Natural killer cell (primary cell): ENCODE measurements at regions not wholly inside any gene's neighbourhood (a gene's known extent, or its start where the extent isn't known, plus 50 kb on each side); places are given as distances from the start of the nearest gene placed in this dataset.

Experiments
- ATAC-seq, 3 donors: fragments of 150-1000 bp in 2 of 3; fragments of 200-7000 bp in 1 of 3; cut with Tn5 transposase; 1 replicate in 1 of 3; 2 replicates in 2 of 3; pipeline ENCODE4 v1.10.0; 2021; ENCODE audit warnings: mild to moderate bottlenecking in 2 of 3, moderate library complexity in 2 of 3
- DNase-seq, 2 donors: peaks; one replicate each; pipeline versions ENCODE4 v3.0.0 to v3.0.0-alpha.2; 2013 to 2021; ENCODE audit warnings: mixed read lengths in 1 of 2
- H3K27ac ChIP-seq: one replicate; pipeline ENCODE4 v1.5.1; 2013; ENCODE audit warnings: mild to moderate bottlenecking, low read length
- H3K27me3 ChIP-seq: one replicate; pipeline ENCODE4 v1.6.1; 2013; ENCODE audit warnings: low read length; ENCODE audit not compliant: control insufficient read depth, insufficient read depth
- H3K36me3 ChIP-seq: one replicate; pipeline ENCODE4 v1.6.1; 2013; ENCODE audit warnings: low read length; ENCODE audit not compliant: control insufficient read depth, insufficient read depth
- H3K4me1 ChIP-seq: one replicate; pipeline ENCODE4 v1.6.1; 2013; ENCODE audit warnings: low read length; ENCODE audit not compliant: control insufficient read depth, insufficient read depth
- H3K4me3 ChIP-seq: one replicate; pipeline ENCODE4 v1.5.1; 2013; ENCODE audit warnings: low read length
- H3K9me3 ChIP-seq: one replicate; pipeline ENCODE4 v1.6.1; 2013; ENCODE audit warnings: low read length; ENCODE audit not compliant: control insufficient read depth, insufficient read depth
- H3K27ac Mint-ChIP-seq, 2 donors: one replicate each; pipeline ENCODE4 v1.8.0; 2022; ENCODE audit warnings: mild to moderate bottlenecking in 2 of 2, mixed read lengths in 2 of 2, moderate library complexity in 1 of 2
- H3K27me3 Mint-ChIP-seq, 2 donors: one replicate each; pipeline ENCODE4 v1.8.0; 2022; ENCODE audit warnings: low read depth in 2 of 2, mixed read lengths in 2 of 2
- H3K36me3 Mint-ChIP-seq: one replicate; pipeline ENCODE4 v1.8.0; 2022; ENCODE audit warnings: mixed read lengths
- H3K4me1 Mint-ChIP-seq, 2 donors: one replicate each; pipeline ENCODE4 v1.8.0; 2022; ENCODE audit warnings: mixed read lengths in 2 of 2
- H3K4me3 Mint-ChIP-seq: one replicate; pipeline ENCODE4 v1.8.0; 2022; ENCODE audit warnings: mild to moderate bottlenecking, moderate library complexity, mixed read lengths
- H3K9me3 Mint-ChIP-seq, 2 donors: one replicate each; pipeline ENCODE4 v1.8.0; 2022; ENCODE audit warnings: mixed read lengths in 2 of 2
- CTCF ChIP-seq: fragments of 200-600 bp; IDR thresholded peaks from one replicate; pipeline ENCODE4 v1.8.0; 2022; ENCODE audit warnings: antibody characterized with exemption
- WGBS: methylation state at CpG from one replicate; pipeline ENCODE4 v1.1.7; 2013; ENCODE audit warnings: missing lambda C conversion rate; ENCODE audit not compliant: insufficient coverage; 5-methylcytosine and 5-hydroxymethylcytosine counted together
- intact Hi-C: fragments of 100-400 bp; cut with micrococcal nuclease; formaldehyde crosslinking; loops from one replicate; pipeline ENCODE4 v1.14.2; 2022

GRCh38 chr12:34598851-34599529 lies 576.7 kb downstream of the ALG10 start:
- Mint-ChIP-seq H3K9me3 (peaks cover 9 to 34% of the 10 kb centered on the region in 2 donors), H3K4me1 (no peaks in the 10 kb centered on the region), H3K27ac (no peak overlapping the region), H3K36me3 (peaks cover 27% of the 10 kb centered on the region), H3K4me3 (no peak overlapping the region), H3K27me3 (no peaks in the 10 kb centered on the region)
- no peak for TF ChIP-seq CTCF
- no peak overlapping the region for H3K4me3 ChIP-seq
- intact Hi-C loops, result no loop called here
- no peaks in the 10 kb centered on the region for H3K4me1 ChIP-seq
- ATAC-seq (no peak), DNase-seq (no peak)
- 67% methylated on average over 18 of the region's 18 CpGs for WGBS
- no peaks in the 10 kb centered on the region for H3K36me3 ChIP-seq
- no peaks in the 10 kb centered on the region for H3K27me3 ChIP-seq
- peaks cover 84% of the 10 kb centered on the region for H3K9me3 ChIP-seq
- no peak overlapping the region for H3K27ac ChIP-seq

GRCh38 chr12:34599530-34600513 lies 577.5 kb downstream of the ALG10 start:
- Mint-ChIP-seq H3K4me1 (no peaks in the 10 kb centered on the region), H3K36me3 (peaks cover 19% of the 10 kb centered on the region), H3K4me3 (no peak overlapping the region), H3K27ac (no peak overlapping the region), H3K9me3 (peaks cover 4 to 37% of the 10 kb centered on the region in 2 donors), H3K27me3 (no peaks in the 10 kb centered on the region)
- ATAC-seq (no peak), DNase-seq (no peak)
- Histone ChIP-seq H3K36me3 (no peaks in the 10 kb centered on the region), H3K27me3 (no peaks in the 10 kb centered on the region), H3K4me1 (no peaks in the 10 kb centered on the region), H3K4me3 (no peak overlapping the region), H3K9me3 (peaks cover 93% of the 10 kb centered on the region), H3K27ac (no peak overlapping the region)
- TF ChIP-seq CTCF, result no peak
- 70% methylated on average over 32 of the region's 32 CpGs for WGBS
- intact Hi-C loops, result no loop called here

GRCh38 chr12:34600592-34601462 lies 578.5 kb downstream of the ALG10 start:
- H3K27me3 Mint-ChIP-seq, result no peaks in the 10 kb centered on the region
- Histone ChIP-seq H3K4me1 (no peaks in the 10 kb centered on the region), H3K27ac (no peak overlapping the region), H3K36me3 (no peaks in the 10 kb centered on the region), H3K4me3 (no peak overlapping the region), H3K27me3 (no peaks in the 10 kb centered on the region), H3K9me3 (peaks cover 99% of the 10 kb centered on the region)
- WGBS, result 65% methylated on average over 35 of the region's 35 CpGs
- no peak for TF ChIP-seq CTCF
- H3K4me3 Mint-ChIP-seq, result no peak overlapping the region
- DNase-seq (peak in 1 of 2 donors; percentile 9), ATAC-seq (no peak)
- H3K36me3 Mint-ChIP-seq, result peaks cover 12% of the 10 kb centered on the region
- H3K4me1 Mint-ChIP-seq, result no peaks in the 10 kb centered on the region
- peaks cover 0 to 32% of the 10 kb centered on the region in 2 donors for H3K9me3 Mint-ChIP-seq
- H3K27ac Mint-ChIP-seq, result no peak overlapping the region
- intact Hi-C loops, result no loop called here
